Activated B cell treated with CpG ODN at 0.5 μM for 24 hours (primary cell): ENCODE measurements at regions not wholly inside any gene's neighbourhood (a gene's known extent, or its start where the extent isn't known, plus 50 kb on each side); places are given as distances from the start of the nearest gene placed in this dataset.

Source experiments
- ATAC-seq: fragments of 200-7000 bp; cut with Tn5 transposase; one replicate; pipeline ENCODE4 v1.10.0; 2021; ENCODE audit warnings: low read depth, mild to moderate bottlenecking, moderate library complexity
- CTCF ChIA-PET: fragments of 350-600 bp; sonication (Branson Sonifier 250); formaldehyde crosslinking; loops from one replicate; lab custom pipeline; 2021; ENCODE audit warnings: antibody characterized with exemption; lab: Charles Lee
- POLR2A ChIA-PET: fragments of 350-600 bp; sonication (Branson Sonifier 250); formaldehyde crosslinking; loops from one replicate; lab custom pipeline; 2021; ENCODE audit warnings: antibody characterized with exemption; lab: Charles Lee
- DNase-seq: peaks from one replicate; pipeline ENCODE4 v3.0.0; 2022
- H3K27ac Mint-ChIP-seq: one replicate; pipeline ENCODE4 v1.8.0; 2020; ENCODE audit warnings: mixed read lengths
- H3K27me3 Mint-ChIP-seq: one replicate; pipeline ENCODE4 v1.8.0; 2021; ENCODE audit warnings: mixed read lengths
- H3K36me3 Mint-ChIP-seq: one replicate; pipeline ENCODE4 v1.8.0; 2021; ENCODE audit warnings: low read depth, mixed read lengths
- H3K4me1 Mint-ChIP-seq: one replicate; pipeline ENCODE4 v1.8.0; 2021; ENCODE audit warnings: mixed read lengths
- H3K4me3 Mint-ChIP-seq: one replicate; pipeline ENCODE4 v1.8.0; 2020; ENCODE audit warnings: mild to moderate bottlenecking, mixed read lengths
- H3K9me3 Mint-ChIP-seq: one replicate; pipeline ENCODE4 v1.8.0; 2020; ENCODE audit warnings: mixed read lengths
- intact Hi-C: fragments of 100-400 bp; cut with micrococcal nuclease; formaldehyde crosslinking; loops from one replicate; pipeline ENCODE4 v1.15.1; 2024
- TF ChIP-seq, protein P1 (sequence below): fragments of 200-600 bp; IDR thresholded peaks from one replicate; pipeline ENCODE4 v1.8.0; 2022; ENCODE audit warnings: antibody characterized with exemption, mild to moderate bottlenecking

DNA sequence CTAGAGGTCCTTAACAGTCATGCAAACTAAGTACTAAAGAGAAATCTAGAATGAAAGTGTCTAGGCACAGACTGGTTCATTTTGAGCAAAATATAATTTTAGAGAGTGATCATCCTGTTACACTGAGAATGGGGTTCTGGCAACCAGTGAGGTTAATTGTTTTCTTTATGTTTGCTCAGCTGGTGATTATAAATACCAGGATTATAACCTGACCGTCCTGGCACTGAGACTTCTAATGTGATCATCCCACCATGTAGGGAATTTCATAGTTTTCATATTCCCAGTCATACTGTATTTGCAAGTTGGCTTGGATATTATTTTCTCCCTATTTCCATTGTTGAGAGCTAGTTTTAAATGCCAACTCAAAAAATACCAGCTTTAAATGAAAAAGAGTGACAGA lies 852.5 kb upstream of the LRATD1 start:
- Mint-ChIP-seq H3K4me3 (no peak overlapping the region), H3K4me1 (no peaks in the 10 kb centered on the region), H3K27ac (no peak overlapping the region), H3K27me3 (no peaks in the 10 kb centered on the region), H3K9me3 (peaks cover 3% of the 10 kb centered on the region), H3K36me3 (no peaks in the 10 kb centered on the region)
- no peak for ATAC-seq
- CTCF ChIA-PET: no interaction called here
- POLR2A ChIA-PET: no interaction called here
- intact Hi-C loops: no loop called here
- DNase-seq: no peak
- TF ChIP-seq, protein P1, sequence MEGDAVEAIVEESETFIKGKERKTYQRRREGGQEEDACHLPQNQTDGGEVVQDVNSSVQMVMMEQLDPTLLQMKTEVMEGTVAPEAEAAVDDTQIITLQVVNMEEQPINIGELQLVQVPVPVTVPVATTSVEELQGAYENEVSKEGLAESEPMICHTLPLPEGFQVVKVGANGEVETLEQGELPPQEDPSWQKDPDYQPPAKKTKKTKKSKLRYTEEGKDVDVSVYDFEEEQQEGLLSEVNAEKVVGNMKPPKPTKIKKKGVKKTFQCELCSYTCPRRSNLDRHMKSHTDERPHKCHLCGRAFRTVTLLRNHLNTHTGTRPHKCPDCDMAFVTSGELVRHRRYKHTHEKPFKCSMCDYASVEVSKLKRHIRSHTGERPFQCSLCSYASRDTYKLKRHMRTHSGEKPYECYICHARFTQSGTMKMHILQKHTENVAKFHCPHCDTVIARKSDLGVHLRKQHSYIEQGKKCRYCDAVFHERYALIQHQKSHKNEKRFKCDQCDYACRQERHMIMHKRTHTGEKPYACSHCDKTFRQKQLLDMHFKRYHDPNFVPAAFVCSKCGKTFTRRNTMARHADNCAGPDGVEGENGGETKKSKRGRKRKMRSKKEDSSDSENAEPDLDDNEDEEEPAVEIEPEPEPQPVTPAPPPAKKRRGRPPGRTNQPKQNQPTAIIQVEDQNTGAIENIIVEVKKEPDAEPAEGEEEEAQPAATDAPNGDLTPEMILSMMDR: no peak

- Mint-ChIP-seq H3K4me1 (no peaks in the 10 kb centered on the region), H3K27me3 (no peaks in the 10 kb centered on the region), H3K9me3 (peaks cover 3% of the 10 kb centered on the region), H3K4me3 (no peak overlapping the region), H3K27ac (no peak overlapping the region), H3K36me3 (no peaks in the 10 kb centered on the region)
- DNase-seq (no peak), ATAC-seq (no peak)
- intact Hi-C loops: no loop called here
- TF ChIP-seq, protein P1: no peak
- ChIA-PET CTCF (no interaction called here), POLR2A (no interaction called here)
These were observed 841.4 kb upstream of the LRATD1 start for GRCh38 chr2:13791019-13791547.

- intact Hi-C loops: no loop called here
- ATAC-seq (no peak), DNase-seq (no peak)
- TF ChIP-seq, protein P1: no peak
- Mint-ChIP-seq H3K27me3 (no peaks in the 10 kb centered on the region), H3K4me3 (no peak overlapping the region), H3K9me3 (no peaks in the 10 kb centered on the region), H3K4me1 (no peaks in the 10 kb centered on the region), H3K27ac (no peak overlapping the region), H3K36me3 (no peaks in the 10 kb centered on the region)
- POLR2A ChIA-PET: no interaction called here
- CTCF ChIA-PET: no interaction called here
These were observed 826.0 kb upstream of the LRATD1 start for GRCh38 chr2:13806539-13806938.

GRCh38 chr2:13813236-13813635 lies 819.3 kb upstream of the LRATD1 start:
- no peaks in the 10 kb centered on the region for H3K27me3 Mint-ChIP-seq

DNA sequence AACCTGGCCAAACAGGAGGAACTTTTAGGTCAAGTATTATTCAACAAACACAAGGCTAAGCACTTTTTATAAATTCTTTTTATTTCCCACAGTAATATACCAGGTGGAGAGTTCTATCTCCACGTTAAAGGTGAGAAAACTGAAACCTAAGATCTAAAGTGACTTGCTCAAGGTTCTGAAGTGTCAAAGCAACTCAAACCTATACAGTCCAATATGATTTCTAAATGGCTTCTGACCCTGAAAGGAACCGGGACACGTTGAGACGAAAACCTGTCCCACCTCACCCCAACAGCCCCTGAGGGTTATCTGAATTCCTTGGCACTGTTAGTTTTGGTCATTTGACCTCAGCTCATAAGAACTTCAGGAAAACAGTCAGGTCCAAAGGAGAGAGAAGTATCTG lies 814.5 kb upstream of the LRATD1 start:
- no peak overlapping the region for H3K4me3 Mint-ChIP-seq
- H3K36me3 Mint-ChIP-seq: no peaks in the 10 kb centered on the region
- H3K27me3 Mint-ChIP-seq: no peaks in the 10 kb centered on the region
- intact Hi-C loops: no loop called here
- ATAC-seq: no peak
- POLR2A ChIA-PET: no interaction called here
- no peaks in the 10 kb centered on the region for H3K4me1 Mint-ChIP-seq
- CTCF ChIA-PET: no interaction called here
- no peaks in the 10 kb centered on the region for H3K9me3 Mint-ChIP-seq
- no peak overlapping the region for H3K27ac Mint-ChIP-seq
- TF ChIP-seq, protein P1: no peak
- DNase-seq: no peak

More at GRCh38 chr2:13813236-13813635, 819.3 kb upstream of the LRATD1 start:
- ChIA-PET CTCF (no interaction called here), POLR2A (no interaction called here)
- H3K9me3 Mint-ChIP-seq: peaks cover 7% of the 10 kb centered on the region
- no peak for DNase-seq
- no peaks in the 10 kb centered on the region for H3K36me3 Mint-ChIP-seq
- ATAC-seq: no peak
- intact Hi-C loops: no loop called here
- TF ChIP-seq, protein P1: no peak
- H3K4me1 Mint-ChIP-seq: no peaks in the 10 kb centered on the region
- no peak overlapping the region for H3K27ac Mint-ChIP-seq
- H3K4me3 Mint-ChIP-seq: no peak overlapping the region
